PC-3 (cell line): ENCODE measurements at regions not wholly inside any gene's neighbourhood (a gene's known extent, or its start where the extent isn't known, plus 50 kb on each side); places are given as distances from the start of the nearest gene placed in this dataset.

Source experiments
- ATAC-seq: fragments of 200-7000 bp; cut with Tn5 transposase; 2 replicates; pipeline ENCODE4 v1.9.1; 2020; ENCODE audit warnings: mild to moderate bottlenecking, moderate library complexity
- BruUV-seq: library from RNA; stranded (reverse); fragments of 400-500 nt; replicated peaks from 2 replicates; lab custom pipeline; 2021; lab: Mats Ljungman, UMichigan
- CTCF ChIA-PET: fragments of 300-600 bp; sonication (Branson Sonifier 250); formaldehyde crosslinking; loops from one replicate; lab custom pipeline; 2022; ENCODE audit warnings: antibody characterized with exemption; lab: Charles Lee
- POLR2A ChIA-PET: fragments of 300-600 bp; sonication (Branson Sonifier 250); formaldehyde crosslinking; loops from one replicate; lab custom pipeline; 2022; ENCODE audit warnings: antibody characterized with exemption; ENCODE audit not compliant: unreplicated experiment; lab: Charles Lee
- DNase-seq: peaks from one replicate; pipeline ENCODE4 v3.0.0-alpha.2; 2015
- H2AFZ ChIP-seq: fragments of 300-600 bp; sonication (generic); 2 replicates; pipeline ENCODE4 v1.6.0; 2016; ENCODE audit warnings: antibody characterized with exemption, low read length
- H3F3A ChIP-seq: fragments of 300-600 bp; sonication (generic); one replicate; pipeline ENCODE4 v1.6.0; 2017; ENCODE audit warnings: antibody characterized with exemption, low read length, control low read depth, mild to moderate bottlenecking; ENCODE audit not compliant: unreplicated experiment
- H3K27ac ChIP-seq: fragments of 300-600 bp; sonication (generic); 2 replicates; pipeline ENCODE4 v1.5.1; 2016; ENCODE audit warnings: mild to moderate bottlenecking, low read length
- H3K27me3 ChIP-seq: fragments of 300-600 bp; sonication (generic); 2 replicates; pipeline ENCODE4 v1.6.1; 2016; ENCODE audit warnings: low read length, mixed read lengths
- H3K36me3 ChIP-seq: fragments of 300-600 bp; sonication (generic); 2 replicates; pipeline ENCODE4 v1.6.1; 2016; ENCODE audit warnings: low read depth, mixed run types, low read length, mixed read lengths
- H3K4me1 ChIP-seq: fragments of 300-600 bp; sonication (generic); 2 replicates; pipeline ENCODE4 v1.5.1; 2016; ENCODE audit warnings: low read length; ENCODE audit not compliant: insufficient read depth
- H3K4me2 ChIP-seq: fragments of 300-600 bp; sonication (generic); 2 replicates; pipeline ENCODE4 v1.6.0; 2016; ENCODE audit warnings: low read length
- H3K4me3 ChIP-seq: fragments of 300-600 bp; sonication (generic); 2 replicates; pipeline ENCODE4 v1.5.1; 2016; ENCODE audit warnings: mild to moderate bottlenecking, low read length, mixed read lengths
- H3K79me2 ChIP-seq: fragments of 300-600 bp; sonication (generic); 2 replicates; pipeline ENCODE4 v1.6.1; 2017; ENCODE audit warnings: low read length, mixed read lengths
- H3K9ac ChIP-seq: fragments of 300-600 bp; sonication (generic); 2 replicates; pipeline ENCODE4 v1.6.0; 2016; ENCODE audit warnings: mild to moderate bottlenecking, low read length
- H3K9me2 ChIP-seq: fragments of 300-600 bp; sonication (generic); replicated peaks from 2 replicates; pipeline ENCODE4 v1.6.1; 2016; ENCODE audit warnings: mixed run types, low read length, mixed read lengths
- H3K9me3 ChIP-seq: fragments of 300-600 bp; sonication (generic); 2 replicates; pipeline ENCODE4 v1.6.1; 2016; ENCODE audit warnings: low read length, mixed read lengths
- H4K20me1 ChIP-seq: fragments of 300-600 bp; sonication (generic); 2 replicates; pipeline ENCODE4 v1.6.1; 2016; ENCODE audit warnings: low read length, mixed read lengths
- EZH2 ChIP-seq: fragments of 300-600 bp; sonication (generic); IDR thresholded peaks from one replicate; pipeline ENCODE4 v1.6.1; 2017; ENCODE audit warnings: antibody characterized with exemption, mild to moderate bottlenecking, low read length; ENCODE audit not compliant: unreplicated experiment
- EZH2phosphoT487 ChIP-seq: fragments of 300-600 bp; sonication (generic); IDR thresholded peaks from 2 replicates; pipeline ENCODE4 v1.6.1; 2018; ENCODE audit warnings: mild to moderate bottlenecking, antibody characterized with exemption, low read length, borderline replicate concordance
- intact Hi-C: fragments of 100-400 bp; cut with micrococcal nuclease; formaldehyde crosslinking; loops from 2 replicates; pipeline ENCODE4 v1.9.0; 2023
- TF ChIP-seq, protein P1 (sequence below): fragments of 300-600 bp; sonication (generic); conservative IDR thresholded peaks from 2 replicates; pipeline ENCODE4 v1.5.1; 2017; ENCODE audit warnings: antibody characterized with exemption, low read depth, mild to moderate bottlenecking, low read length

DNA sequence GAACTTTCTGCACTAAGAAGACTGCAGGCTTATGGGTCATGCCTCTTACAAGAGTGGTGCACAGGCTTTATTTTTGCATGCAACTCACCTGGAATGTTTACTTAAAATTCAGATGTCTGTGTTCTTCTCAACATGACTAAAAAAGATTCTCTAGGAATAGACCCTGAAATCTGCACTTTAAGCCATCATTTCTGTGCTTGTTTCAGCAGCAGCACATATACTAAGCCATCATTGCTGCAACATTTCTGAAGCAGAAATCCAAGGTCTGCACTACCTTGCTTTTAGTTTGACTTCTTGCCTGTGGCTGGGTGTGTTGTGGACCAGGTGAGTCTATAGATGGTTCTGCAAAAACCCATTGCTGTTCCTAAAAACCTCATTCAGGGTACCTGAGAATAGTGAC, 156.8 kb downstream of the CEP120 start:
- H4K20me1 ChIP-seq = no peaks in the 10 kb centered on the region
- intact Hi-C loops = no loop called here
- no peak overlapping the region for H3K4me2 ChIP-seq
- H3K9me3 ChIP-seq = no peaks in the 10 kb centered on the region
- TF ChIP-seq, protein P1, sequence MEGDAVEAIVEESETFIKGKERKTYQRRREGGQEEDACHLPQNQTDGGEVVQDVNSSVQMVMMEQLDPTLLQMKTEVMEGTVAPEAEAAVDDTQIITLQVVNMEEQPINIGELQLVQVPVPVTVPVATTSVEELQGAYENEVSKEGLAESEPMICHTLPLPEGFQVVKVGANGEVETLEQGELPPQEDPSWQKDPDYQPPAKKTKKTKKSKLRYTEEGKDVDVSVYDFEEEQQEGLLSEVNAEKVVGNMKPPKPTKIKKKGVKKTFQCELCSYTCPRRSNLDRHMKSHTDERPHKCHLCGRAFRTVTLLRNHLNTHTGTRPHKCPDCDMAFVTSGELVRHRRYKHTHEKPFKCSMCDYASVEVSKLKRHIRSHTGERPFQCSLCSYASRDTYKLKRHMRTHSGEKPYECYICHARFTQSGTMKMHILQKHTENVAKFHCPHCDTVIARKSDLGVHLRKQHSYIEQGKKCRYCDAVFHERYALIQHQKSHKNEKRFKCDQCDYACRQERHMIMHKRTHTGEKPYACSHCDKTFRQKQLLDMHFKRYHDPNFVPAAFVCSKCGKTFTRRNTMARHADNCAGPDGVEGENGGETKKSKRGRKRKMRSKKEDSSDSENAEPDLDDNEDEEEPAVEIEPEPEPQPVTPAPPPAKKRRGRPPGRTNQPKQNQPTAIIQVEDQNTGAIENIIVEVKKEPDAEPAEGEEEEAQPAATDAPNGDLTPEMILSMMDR = no peak
- TF ChIP-seq EZH2phosphoT487 = no peak
- no peak for TF ChIP-seq EZH2
- no peaks in the 10 kb centered on the region for H3K36me3 ChIP-seq
- no peaks in the 10 kb centered on the region for H3K27me3 ChIP-seq
- H3K27ac ChIP-seq = no peak overlapping the region
- H3F3A ChIP-seq = no peaks in the 10 kb centered on the region
- no TSS peak for BruUV-seq
- H3K9me2 ChIP-seq = no peaks in the 10 kb centered on the region
- DNase-seq = no peak
- CTCF ChIA-PET = no interaction called here
- H2AFZ ChIP-seq = no peak overlapping the region
- POLR2A ChIA-PET = no interaction called here
- ATAC-seq = no peak
- no peaks in the 10 kb centered on the region for H3K4me1 ChIP-seq
- no peaks in the 10 kb centered on the region for H3K79me2 ChIP-seq
- H3K4me3 ChIP-seq = no peak overlapping the region
- no peak overlapping the region for H3K9ac ChIP-seq

DNA sequence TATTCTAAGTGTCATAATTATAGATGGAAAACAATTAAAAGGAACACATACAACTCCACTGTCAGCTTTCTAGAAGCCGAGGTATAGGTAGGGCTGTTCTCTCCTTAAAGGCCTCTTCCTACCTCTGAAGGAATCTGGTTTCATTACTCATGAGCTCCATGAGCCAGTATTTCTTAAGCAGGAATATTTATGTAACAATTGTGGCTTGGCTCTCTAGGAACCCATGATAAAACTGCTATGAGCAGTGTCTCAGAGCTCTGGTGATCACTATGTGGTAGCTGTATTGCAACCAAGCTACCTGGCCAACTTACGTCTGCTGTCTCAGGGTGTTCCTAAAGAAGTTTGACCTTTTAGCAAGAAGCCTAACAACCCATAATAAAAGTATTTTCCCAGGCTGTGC, 157.7 kb downstream of the CEP120 start:
- H4K20me1 ChIP-seq = no peaks in the 10 kb centered on the region
- H3F3A ChIP-seq = no peaks in the 10 kb centered on the region
- no peak overlapping the region for H3K4me2 ChIP-seq
- no TSS peak for BruUV-seq
- no peak for TF ChIP-seq EZH2
- no peak for TF ChIP-seq EZH2phosphoT487
- TF ChIP-seq, protein P1 = no peak
- no peak overlapping the region for H3K27ac ChIP-seq
- ATAC-seq (no peak), DNase-seq (no peak)
- no peaks in the 10 kb centered on the region for H3K9me2 ChIP-seq
- ChIA-PET POLR2A (no interaction called here), CTCF (interaction anchor here (0.6 kb wide), 1 partner anchor 79 kb away, joined by 3 read pairs; no protein-coding TSS in a partner anchor)
- no peaks in the 10 kb centered on the region for H3K36me3 ChIP-seq
- H3K79me2 ChIP-seq = no peaks in the 10 kb centered on the region
- H3K9me3 ChIP-seq = no peaks in the 10 kb centered on the region
- no peaks in the 10 kb centered on the region for H3K4me1 ChIP-seq
- H3K27me3 ChIP-seq = no peaks in the 10 kb centered on the region
- intact Hi-C loops = no loop called here
- no peak overlapping the region for H2AFZ ChIP-seq
- no peak overlapping the region for H3K9ac ChIP-seq
- no peak overlapping the region for H3K4me3 ChIP-seq

DNA sequence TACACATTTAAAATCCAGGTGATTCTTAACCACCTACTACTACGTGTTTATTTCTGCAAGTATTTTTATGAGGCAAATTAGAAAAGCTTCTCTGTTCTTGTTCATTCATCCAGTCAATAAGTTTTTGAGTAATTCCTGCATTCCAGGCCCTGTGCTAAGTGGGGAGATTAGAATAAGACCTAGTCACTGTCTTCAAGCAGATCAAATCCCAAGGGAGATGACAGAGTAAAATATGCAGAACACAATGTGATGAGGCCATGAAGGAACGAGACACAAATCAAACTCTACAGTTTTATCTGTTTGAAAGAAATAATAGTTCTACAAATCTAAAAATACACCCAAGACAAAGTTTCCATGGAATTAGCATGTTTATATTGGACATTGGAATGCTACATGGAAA, 158.8 kb downstream of the CEP120 start:
- Histone ChIP-seq H3K36me3 (no peaks in the 10 kb centered on the region), H3K27ac (no peak overlapping the region), H4K20me1 (no peaks in the 10 kb centered on the region), H3K4me1 (no peaks in the 10 kb centered on the region), H3K79me2 (no peaks in the 10 kb centered on the region), H3K9me2 (no peaks in the 10 kb centered on the region), H3K4me2 (no peak overlapping the region), H3K9ac (no peak overlapping the region), H3K4me3 (no peak overlapping the region), H2AFZ (no peak overlapping the region), H3K9me3 (no peaks in the 10 kb centered on the region), H3K27me3 (no peaks in the 10 kb centered on the region), H3F3A (no peaks in the 10 kb centered on the region)
- CTCF ChIA-PET = no interaction called here
- POLR2A ChIA-PET = no interaction called here
- intact Hi-C loops = no loop called here
- BruUV-seq = no TSS peak
- TF ChIP-seq EZH2 = no peak
- TF ChIP-seq EZH2phosphoT487 = no peak
- TF ChIP-seq, protein P1 = no peak
- DNase-seq (no peak), ATAC-seq (no peak)
